GM12872 (cell line): ENCODE measurements at regions not wholly inside any gene's neighbourhood (a gene's known extent, or its start where the extent isn't known, plus 50 kb on each side); places are given as distances from the start of the nearest gene placed in this dataset.

Experiments
- CTCF ChIP-seq: IDR thresholded peaks from 3 replicates; pipeline ENCODE4 v1.5.1; 2011; ENCODE audit warnings: low read depth, mild to moderate bottlenecking, low read length, moderate library complexity; ENCODE audit not compliant: insufficient read depth

GRCh38 chr22:27504360-27505253, 296.9 kb downstream of the MN1 start:
- TF ChIP-seq CTCF, result no peak

- TF ChIP-seq CTCF, result no peak
Measured at GRCh38 chr22:27507111-27507611, 294.4 kb downstream of the MN1 start.

- no peak for TF ChIP-seq CTCF
Measured at GRCh38 chr22:27507935-27508526, 293.5 kb downstream of the MN1 start.

DNA sequence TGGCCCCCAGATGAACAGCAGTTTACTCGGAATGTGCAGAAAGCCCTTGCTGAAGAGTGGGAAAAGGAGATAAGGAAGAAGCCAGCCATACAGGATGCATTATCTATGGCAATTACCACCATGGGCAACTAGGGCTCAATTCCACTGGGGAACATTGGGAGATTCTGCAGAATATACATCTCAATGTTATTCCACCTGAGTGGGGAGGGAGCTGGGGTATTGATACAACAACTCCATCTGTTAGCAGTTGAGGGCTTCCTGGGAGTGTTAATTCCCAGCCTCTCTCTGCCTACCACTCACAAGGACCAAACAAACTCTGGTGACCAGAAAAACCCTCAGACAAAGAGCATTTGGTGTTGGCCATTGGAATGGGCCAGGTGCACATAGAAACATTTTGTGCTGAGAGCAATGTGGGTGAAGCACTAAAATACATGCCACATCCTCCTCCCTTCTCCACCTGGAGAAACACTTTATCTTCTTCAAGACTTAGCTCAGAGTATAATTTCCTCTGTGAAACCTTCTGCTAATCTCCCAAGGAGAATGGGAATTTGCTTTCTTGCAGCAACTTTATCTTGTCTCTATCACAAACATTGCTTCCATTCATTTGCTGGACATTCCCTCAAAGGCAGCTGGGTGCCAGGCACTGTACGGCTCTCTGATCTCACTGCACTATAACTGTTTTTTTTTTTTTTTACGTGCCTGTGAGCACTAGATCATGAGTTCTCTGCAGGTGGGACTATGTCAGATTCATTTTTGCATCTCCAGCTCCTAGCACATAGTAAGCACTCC, 292.2 kb downstream of the MN1 start:
- no peak for TF ChIP-seq CTCF

DNA sequence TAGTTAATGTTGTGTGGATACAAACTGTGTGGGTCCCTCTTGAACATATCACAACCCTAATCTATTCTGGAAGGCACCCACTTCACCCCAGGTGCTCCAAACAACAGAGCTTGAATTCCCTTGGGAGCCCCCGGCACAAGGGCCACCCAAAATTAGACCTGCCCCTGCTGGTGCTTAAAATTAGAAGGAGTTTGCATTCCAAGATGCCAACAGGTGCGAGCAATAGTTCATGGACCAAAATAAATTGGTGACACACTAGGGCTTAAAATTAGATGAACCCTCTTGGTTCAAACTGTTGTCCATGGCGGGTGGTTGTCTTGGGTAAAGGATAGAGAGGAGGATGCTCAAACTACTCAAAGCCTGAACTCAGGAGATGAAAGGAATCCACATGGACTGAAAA, 291.5 kb downstream of the MN1 start:
- no peak for TF ChIP-seq CTCF

DNA sequence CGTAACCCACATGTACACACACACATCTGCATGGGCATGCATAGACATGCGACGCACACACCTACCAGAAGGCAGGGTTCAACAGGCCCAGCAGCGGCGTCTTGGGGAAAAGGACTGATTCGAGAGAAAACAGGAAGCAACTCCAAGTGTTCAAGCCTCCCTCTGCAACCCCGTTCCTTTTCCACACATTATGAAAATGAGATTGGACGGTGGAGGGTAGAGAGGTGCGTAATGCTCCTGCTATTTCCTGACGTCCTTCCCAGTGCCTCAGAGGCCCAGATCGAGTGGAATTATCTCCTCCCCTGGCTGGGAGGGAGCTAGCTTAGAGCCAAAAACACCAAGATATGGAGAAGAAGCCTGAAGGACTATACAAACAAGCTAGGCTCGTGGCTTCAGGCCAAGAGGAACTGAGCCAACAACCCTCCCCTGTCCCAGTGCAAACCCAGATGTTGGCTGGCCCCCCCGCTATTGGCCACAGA, 289.2 kb downstream of the MN1 start:
- TF ChIP-seq CTCF, result no peak

GRCh38 chr22:27513021-27513420, 288.5 kb downstream of the MN1 start:
- TF ChIP-seq CTCF, result no peak
